HG02852 (cell line): ENCODE measurements at regions not wholly inside any gene's neighbourhood (a gene's known extent, or its start where the extent isn't known, plus 50 kb on each side); places are given as distances from the start of the nearest gene placed in this dataset.
"Not testable (repeated sequence)": the region's sequence is repeated elsewhere in the genome, so short reads cannot be mapped to it uniquely, and the experiment has no call there.

Experiments used
- ATAC-seq: cut with Tn5 transposase; IDR thresholded peaks from one replicate; pipeline ENCODE4 v1.9.1; 2021; ENCODE audit warnings: mild to moderate bottlenecking, moderate library complexity; ENCODE audit not compliant: unreplicated experiment

DNA sequence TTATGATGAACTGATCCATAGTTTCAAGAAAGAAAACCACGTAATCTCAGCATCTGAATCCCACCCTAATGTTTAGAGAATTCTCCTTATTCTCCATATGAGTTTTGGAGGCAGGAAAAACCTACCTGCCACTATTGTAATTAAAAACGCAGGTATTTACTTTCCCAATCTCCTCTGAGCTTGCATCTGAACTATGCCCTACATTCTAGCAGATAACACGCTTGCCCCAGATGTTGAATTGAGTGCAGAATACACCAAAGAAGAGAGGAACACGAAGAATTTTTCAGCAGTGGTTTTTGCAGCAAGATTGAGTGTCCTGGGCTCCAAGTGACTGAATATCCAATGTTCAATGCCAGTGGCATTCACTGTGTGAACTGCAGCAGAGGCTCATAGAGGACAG, 182.4 kb downstream of the COX18 start:
- no peak for ATAC-seq

DNA sequence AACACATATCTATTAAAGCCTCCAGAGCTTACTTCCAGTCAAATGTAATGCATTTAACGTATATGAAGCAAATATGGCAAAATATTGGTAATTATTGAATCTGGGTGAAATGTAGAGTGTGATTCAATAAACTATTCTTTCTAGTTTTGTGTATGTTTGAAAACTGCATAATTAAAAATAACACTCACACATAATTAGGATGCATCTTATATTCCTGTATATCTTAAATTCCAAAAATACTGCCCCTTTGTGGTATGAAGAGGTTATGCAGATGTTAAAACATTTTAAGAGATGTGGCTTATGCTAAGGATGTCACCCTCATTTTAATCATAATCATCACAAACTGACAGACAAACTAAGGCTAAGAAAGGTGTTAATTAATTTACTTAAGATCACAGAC, 182.9 kb downstream of the COX18 start:
- ATAC-seq: no peak

- not testable (repeated sequence) for ATAC-seq
These were observed 185.3 kb downstream of the COX18 start for GRCh38 chr4:72884225-72884624.

- ATAC-seq: no peak
These were observed 192.6 kb downstream of the COX18 start for GRCh38 chr4:72876946-72877345.

- ATAC-seq: no peak
These were observed 194.0 kb downstream of the COX18 start for GRCh38 chr4:72875545-72875944.

DNA sequence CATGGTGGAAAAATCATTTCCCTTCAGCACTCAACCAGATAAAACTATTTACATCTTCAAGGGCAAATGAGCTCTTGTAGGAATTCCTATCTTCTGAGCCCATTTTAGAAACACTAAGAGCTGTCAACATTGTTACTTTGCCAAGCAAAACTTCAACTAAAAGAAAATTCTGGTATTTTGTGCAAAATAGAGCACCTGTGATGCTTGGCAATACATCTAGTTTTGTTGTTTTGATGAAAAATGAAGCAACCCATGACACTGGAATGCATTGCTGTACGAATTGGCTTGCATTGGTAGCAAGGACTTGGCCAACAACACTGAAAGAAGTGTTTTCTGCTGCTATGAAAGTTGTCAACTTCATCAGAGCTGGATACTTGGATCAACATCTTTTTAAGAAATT, 194.4 kb downstream of the COX18 start:
- no peak for ATAC-seq

- no peak for ATAC-seq
These were observed 204.6 kb downstream of the COX18 start for GRCh38 chr4:72864898-72865297.

DNA sequence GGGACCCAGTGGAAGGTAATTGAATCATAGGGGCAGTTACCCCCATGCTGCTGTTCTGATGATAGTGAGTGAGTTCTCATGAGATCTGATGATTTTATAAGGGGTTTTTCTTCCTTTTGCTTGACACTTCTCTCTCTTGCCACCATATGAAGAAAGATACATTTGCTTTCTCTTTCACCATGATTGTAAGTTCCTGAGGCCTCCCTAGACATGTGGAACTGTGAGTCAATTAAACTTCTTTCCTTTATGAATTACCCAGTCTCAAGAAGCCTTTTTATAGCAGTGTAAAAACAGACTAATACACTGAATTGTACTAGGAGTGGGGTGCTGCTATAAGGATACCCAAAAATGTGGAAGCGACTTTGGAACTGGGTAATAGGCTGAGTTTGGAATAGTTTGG, 205.2 kb downstream of the COX18 start:
- ATAC-seq: not testable (repeated sequence)

- no peak for ATAC-seq
These were observed 208.8 kb downstream of the COX18 start for GRCh38 chr4:72860766-72861165.

DNA sequence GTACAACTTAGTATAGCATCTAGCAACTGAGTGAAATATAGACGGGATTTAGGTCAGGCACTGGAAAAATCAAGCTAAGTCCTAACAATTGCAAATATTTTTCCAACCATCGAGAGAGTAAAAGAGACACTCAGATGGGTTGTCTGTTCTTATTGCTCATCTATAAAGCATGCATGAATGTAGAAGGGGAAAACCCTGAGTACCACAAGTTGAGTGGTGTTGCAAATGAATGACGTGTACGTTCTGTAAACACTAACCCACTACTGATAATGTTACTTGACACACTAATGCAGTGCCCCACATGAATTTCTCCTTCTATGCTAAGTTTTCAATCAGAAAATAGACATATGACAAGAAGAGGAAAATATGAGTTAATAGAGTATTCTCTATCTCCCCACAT, 211.2 kb downstream of the COX18 start:
- ATAC-seq: no peak

DNA sequence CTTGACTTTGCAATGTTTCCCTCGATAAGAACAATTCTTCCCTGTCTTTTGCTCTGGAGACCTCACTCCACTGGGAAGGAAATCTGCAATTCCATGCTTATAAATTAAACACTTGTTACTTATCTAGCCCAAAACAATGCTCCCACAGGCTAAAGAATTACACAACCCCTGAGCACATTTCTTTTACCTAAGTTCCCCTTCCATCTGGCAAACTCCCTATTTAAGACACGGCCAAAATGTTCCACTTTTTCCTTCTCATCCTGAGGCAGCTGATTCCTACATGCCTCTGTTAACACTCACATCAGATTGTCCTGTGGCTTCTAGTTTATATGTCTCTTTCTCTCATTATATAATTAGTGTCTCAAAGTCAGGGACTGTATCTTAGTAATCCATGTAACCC, 211.7 kb downstream of the COX18 start:
- no peak for ATAC-seq

GRCh38 chr4:72857216-72857615, 212.3 kb downstream of the COX18 start:
- no peak for ATAC-seq

- ATAC-seq: no peak
These were observed 223.0 kb downstream of the COX18 start for GRCh38 chr4:72846280-72847111.

DNA sequence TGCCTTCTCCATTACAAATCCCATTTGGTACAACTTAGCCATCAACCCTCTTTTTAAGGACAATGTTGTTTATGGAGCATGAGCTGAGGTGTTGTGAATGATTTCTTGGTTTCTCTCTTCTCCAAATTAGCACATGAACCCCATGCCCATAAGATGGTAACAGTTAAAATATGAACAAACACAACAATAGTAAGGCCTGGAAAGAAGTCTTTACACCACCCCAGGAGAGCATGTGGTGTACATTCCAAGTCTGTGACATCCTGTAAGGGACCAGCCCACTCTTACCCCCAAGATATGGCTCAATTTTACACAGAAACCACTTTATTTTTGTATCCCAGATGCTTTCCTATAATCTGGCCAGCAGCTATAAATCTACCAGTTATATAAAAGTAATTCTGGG, 226.1 kb downstream of the COX18 start:
- ATAC-seq: no peak

DNA sequence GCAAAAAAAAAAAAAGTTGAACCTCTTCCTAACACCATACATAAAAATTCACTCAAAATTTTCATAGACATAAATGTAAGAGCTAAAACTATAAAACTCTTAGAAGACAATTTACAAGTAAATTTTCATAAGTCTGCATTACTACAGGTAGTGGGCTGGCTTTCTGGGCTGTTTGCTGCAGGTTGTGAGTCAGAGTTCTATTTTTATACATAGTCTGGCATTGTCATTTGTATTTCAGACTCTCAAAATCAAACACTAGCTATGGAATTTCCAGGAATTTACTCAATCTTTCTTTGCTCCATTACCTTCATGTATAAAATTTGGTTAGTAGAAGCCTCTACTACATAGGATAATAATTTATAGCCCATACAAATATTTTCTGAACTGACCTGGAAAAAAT, 227.2 kb downstream of the COX18 start:
- ATAC-seq: no peak

DNA sequence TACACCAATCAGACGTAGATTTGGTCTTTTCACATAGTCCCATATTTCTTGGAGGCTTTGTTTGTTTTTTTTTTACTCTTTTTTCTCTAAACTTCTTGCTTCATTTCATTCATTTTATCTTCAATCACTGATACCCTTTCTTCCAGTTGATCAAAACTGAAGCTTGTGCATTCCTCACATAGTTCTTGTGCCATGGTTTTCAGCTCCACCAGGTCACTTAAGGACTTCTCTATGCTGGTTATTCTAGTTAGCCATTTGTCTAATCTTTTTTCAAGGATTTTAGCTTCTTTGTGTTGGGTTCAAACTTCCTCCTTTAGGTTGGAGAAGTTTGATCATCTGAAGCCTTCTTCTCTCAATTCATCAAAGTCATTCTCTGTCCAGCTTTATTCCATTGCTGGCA, 229.3 kb downstream of the COX18 start:
- ATAC-seq: not testable (repeated sequence)

GRCh38 chr4:72828864-72829263, 240.7 kb downstream of the COX18 start:
- no peak for ATAC-seq

GRCh38 chr4:72827968-72828367, 241.5 kb downstream of the COX18 start:
- ATAC-seq: no peak

GRCh38 chr4:72820107-72820506, 249.4 kb downstream of the COX18 start:
- no peak for ATAC-seq

DNA sequence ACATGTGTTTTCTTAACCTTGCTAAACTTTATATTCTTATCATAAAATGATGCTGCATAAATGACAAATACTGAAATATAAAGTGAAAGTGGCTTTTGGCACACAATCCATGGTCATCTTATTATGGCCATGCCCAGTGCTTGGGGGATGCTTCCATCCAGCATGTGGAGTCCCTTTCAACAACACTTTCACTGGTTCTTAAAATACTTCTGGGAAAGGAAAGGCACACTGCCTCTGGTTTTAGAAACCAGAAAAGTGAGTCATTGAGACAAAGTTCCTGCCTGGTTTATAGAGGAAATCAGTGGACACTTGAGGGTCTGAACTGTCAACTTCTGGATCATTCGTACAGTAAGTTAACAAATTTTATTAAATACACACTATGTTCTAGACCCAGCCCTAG, 248.0 kb upstream of the ADAMTS3 start:
- ATAC-seq: no peak

GRCh38 chr4:72814241-72814640, 245.2 kb upstream of the ADAMTS3 start:
- ATAC-seq: no peak

- ATAC-seq: no peak
These were observed 240.2 kb upstream of the ADAMTS3 start for GRCh38 chr4:72809208-72809607.

DNA sequence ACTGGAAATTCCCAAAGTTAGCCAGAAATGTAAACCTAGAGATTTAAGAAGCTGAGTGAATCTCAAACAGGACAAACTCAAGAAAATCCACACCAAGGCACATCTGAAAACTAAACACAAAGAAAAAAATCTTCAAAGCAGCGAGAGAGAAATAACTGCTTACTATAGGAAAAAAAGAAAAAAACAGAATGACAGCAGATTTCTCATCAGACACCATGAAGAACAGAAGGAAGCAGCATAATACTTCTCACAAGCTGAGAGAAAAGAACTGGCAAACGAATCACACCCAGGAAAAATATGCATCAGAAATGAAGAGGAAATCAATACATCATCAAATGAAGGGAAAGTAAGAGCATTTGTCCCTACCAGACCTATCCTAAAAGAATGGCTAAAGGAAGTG, 236.3 kb upstream of the ADAMTS3 start:
- ATAC-seq: no peak
